Spinal cord (tissue), 9 donors: ENCODE measurements at regions not wholly inside any gene's neighbourhood (a gene's known extent, or its start where the extent isn't known, plus 50 kb on each side); places are given as distances from the start of the nearest gene placed in this dataset.
"Not testable (repeated sequence)": the region's sequence is repeated elsewhere in the genome, so short reads cannot be mapped to it uniquely, and the experiment has no call there.

Experiments used
- DNase-seq, 6 donors: peaks; one replicate each; pipeline versions ENCODE4 v3.0.0 to v3.0.0-alpha.2; 2013 to 2015; ENCODE audit warnings: low spot score in 6 of 6, low read depth in 4 of 6
- H3K27ac ChIP-seq: one replicate; pipeline ENCODE4 v1.5.1; 2013; ENCODE audit warnings: low read depth, low read length, control low read depth
- H3K27me3 ChIP-seq: one replicate; pipeline ENCODE4 v1.6.1; 2013; ENCODE audit warnings: low read length; ENCODE audit not compliant: control insufficient read depth, insufficient read depth
- H3K36me3 ChIP-seq: one replicate; pipeline ENCODE4 v1.6.1; 2013; ENCODE audit warnings: low read length; ENCODE audit not compliant: control insufficient read depth, insufficient read depth
- H3K4me1 ChIP-seq: one replicate; pipeline ENCODE4 v1.6.1; 2013; ENCODE audit warnings: low read length; ENCODE audit not compliant: control insufficient read depth, insufficient read depth
- H3K4me3 ChIP-seq: one replicate; pipeline ENCODE4 v1.5.1; 2013; ENCODE audit warnings: low read depth, low read length, control low read depth
- H3K9me3 ChIP-seq: one replicate; pipeline ENCODE4 v1.6.1; 2013; ENCODE audit warnings: low read length; ENCODE audit not compliant: control insufficient read depth, insufficient read depth
- WGBS: methylation state at CpG from one replicate; pipeline ENCODE4 v1.1.5; 2013; ENCODE audit warnings: missing lambda C conversion rate; ENCODE audit not compliant: insufficient coverage; 5-methylcytosine and 5-hydroxymethylcytosine counted together
- donor health status: healthy.

DNA sequence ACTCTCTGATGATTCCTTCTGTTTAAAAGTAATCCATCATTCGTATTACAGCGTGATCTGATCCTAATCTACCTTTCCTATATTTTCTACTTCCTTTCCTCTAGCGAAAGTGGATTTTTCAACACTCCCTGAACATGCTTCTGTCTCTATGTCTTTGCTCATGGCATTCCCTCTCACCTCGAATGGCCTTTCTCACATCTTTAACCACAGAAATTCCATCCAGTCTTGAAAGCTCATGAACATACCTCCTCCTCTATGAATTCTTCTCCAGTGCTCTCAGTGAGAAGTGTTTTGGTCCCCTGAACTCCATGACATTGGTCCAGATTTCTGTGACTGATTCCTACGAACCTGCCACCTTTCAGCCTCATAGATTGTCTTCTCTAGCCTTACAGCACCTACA lies 323.2 kb downstream of the RAD51AP2 start:
- no peaks in the 10 kb centered on the region for H3K9me3 ChIP-seq
- H3K27me3 ChIP-seq = no peaks in the 10 kb centered on the region
- no peak overlapping the region for H3K4me3 ChIP-seq
- 91% methylated on average over 4 of the region's 5 CpGs for WGBS
- DNase-seq = no peak
- H3K27ac ChIP-seq = no peak overlapping the region
- no peaks in the 10 kb centered on the region for H3K36me3 ChIP-seq
- H3K4me1 ChIP-seq = no peaks in the 10 kb centered on the region

DNA sequence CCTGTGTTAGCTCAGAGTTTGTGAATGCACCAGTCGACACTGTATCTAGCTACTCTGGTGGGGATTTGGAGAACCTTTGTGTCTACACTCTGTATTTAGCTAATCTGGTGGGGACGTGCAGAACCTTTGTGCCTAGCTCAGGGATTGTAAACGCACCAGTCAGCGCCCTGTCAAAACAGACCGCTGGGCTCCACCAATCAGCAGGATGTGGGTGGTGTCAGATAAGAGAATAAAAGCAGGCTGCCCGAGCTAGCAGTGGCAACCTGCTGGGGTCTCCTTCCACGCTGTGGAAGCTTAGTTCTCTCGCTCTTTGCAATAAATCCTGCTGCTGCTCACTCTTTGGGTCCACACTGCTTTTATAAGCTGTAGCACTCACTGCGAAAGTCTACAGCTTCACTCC lies 324.2 kb downstream of the RAD51AP2 start:
- no peak for DNase-seq
- Histone ChIP-seq H3K4me3 (no peak overlapping the region), H3K4me1 (no peaks in the 10 kb centered on the region), H3K27ac (no peak overlapping the region), H3K36me3 (no peaks in the 10 kb centered on the region), H3K27me3 (no peaks in the 10 kb centered on the region), H3K9me3 (no peaks in the 10 kb centered on the region)
- 86% methylated on average over 9 of the region's 9 CpGs for WGBS

DNA sequence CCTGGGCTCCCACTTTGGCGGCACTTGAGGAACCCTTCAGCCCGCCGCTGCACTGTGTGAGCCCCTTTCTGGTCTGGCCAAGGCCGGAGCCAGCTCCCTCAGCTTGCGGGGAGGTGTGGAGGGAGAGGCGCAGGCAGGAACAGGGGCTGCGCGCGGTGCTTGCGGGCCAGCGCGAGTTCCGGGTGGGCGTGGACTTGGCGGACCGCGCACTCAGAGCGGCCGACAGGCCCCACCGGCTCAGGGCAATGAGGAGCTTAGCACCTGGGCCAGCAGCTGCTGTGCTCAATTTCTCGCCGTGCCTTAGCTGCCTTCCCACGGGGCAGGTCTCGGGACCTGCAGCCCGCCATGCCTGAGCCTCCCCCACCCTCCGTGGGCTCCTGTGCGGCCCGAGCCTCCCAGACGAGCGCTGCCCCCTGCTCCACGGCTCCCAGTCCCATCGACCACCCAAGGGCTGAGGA lies 324.8 kb downstream of the RAD51AP2 start:
- not testable (repeated sequence) for H3K36me3 ChIP-seq, H3K4me3 ChIP-seq, H3K27me3 ChIP-seq, DNase-seq, H3K9me3 ChIP-seq, H3K4me1 ChIP-seq, H3K27ac ChIP-seq
- WGBS = 95% methylated on average over 32 of the region's 32 CpGs

DNA sequence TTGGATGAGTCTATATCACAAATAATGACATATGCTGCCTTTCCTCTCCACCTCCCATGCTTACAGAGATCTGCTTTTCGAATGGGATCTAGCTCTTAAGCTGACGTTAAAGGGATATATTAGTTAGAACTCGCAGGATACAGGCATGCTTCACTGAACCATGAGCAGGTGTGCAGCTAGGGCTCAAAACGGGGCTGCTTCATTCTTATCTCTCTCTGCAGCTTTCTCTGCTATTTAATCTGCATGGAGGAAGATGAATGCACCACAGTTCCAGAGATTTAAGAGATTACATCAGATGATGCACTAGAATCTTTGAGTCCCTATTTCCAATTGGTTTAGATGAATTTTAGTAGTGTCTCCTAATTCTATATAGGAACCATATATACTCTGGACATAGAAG lies 327.0 kb downstream of the RAD51AP2 start:
- no peaks in the 10 kb centered on the region for H3K27me3 ChIP-seq
- no peaks in the 10 kb centered on the region for H3K9me3 ChIP-seq
- H3K27ac ChIP-seq = no peak overlapping the region
- 33% methylated on average over 1 of the region's 4 CpGs for WGBS
- H3K36me3 ChIP-seq = no peaks in the 10 kb centered on the region
- peak in 1 of 6 donors; percentile 49 for DNase-seq
- no peak overlapping the region for H3K4me3 ChIP-seq
- H3K4me1 ChIP-seq = no peaks in the 10 kb centered on the region

DNA sequence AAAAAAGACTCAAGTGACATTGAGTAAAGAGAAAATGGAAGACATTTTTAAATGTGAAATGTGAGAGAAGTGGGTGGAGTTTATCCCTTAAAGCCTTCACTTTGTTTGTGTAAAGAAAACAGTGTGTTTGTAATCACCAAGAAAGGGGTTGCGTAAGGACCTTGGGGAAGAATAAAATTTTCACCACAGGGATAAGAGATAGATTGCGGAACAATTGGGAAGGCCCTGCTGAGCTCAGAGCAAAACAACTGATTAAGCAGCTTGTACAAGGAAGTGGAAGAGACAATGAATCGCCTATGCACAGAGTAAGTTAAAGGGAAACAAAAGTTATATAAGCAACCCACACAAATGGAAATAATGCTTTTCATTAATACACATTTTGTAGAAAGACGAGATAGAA lies 327.7 kb downstream of the RAD51AP2 start:
- no peak overlapping the region for H3K4me3 ChIP-seq
- no peaks in the 10 kb centered on the region for H3K9me3 ChIP-seq
- 60% methylated on average over 1 of the region's 4 CpGs for WGBS
- H3K27me3 ChIP-seq = no peaks in the 10 kb centered on the region
- peak in 1 of 6 donors; percentile 41 for DNase-seq
- no peaks in the 10 kb centered on the region for H3K4me1 ChIP-seq
- no peaks in the 10 kb centered on the region for H3K36me3 ChIP-seq
- no peak overlapping the region for H3K27ac ChIP-seq

DNA sequence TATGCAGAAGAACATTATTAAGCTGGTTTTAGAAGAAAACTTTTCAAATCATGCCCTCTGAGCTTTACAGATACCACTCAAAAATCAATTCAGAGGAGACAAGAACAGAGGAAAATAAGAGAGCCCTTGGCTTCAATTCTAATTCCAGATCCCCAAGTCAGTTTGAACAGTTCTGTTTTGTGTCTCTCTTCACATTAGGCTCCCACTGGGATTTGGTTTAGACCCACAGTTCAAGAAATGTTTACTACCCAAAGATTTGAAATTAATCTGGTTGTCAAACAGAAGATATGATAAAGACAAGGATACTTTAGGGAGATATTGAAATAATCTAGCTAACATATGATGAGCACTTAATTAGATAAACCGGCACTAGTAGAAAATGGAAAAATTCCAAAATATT lies 329.5 kb downstream of the RAD51AP2 start:
- H3K36me3 ChIP-seq = no peaks in the 10 kb centered on the region
- 100% methylated on average over 1 of the region's 1 CpG for WGBS
- no peak for DNase-seq
- H3K27ac ChIP-seq = no peak overlapping the region
- H3K27me3 ChIP-seq = no peaks in the 10 kb centered on the region
- H3K4me3 ChIP-seq = no peak overlapping the region
- no peaks in the 10 kb centered on the region for H3K4me1 ChIP-seq
- H3K9me3 ChIP-seq = no peaks in the 10 kb centered on the region

GRCh38 chr2:17184512-17184911 lies 333.7 kb downstream of the RAD51AP2 start:
- H3K36me3 ChIP-seq = no peaks in the 10 kb centered on the region
- H3K27ac ChIP-seq = no peak overlapping the region
- no peaks in the 10 kb centered on the region for H3K9me3 ChIP-seq
- H3K4me3 ChIP-seq = no peak overlapping the region
- no peaks in the 10 kb centered on the region for H3K4me1 ChIP-seq
- no CpG with 5 or more reads among the region's 2 CpGs for WGBS
- DNase-seq = no peak
- no peaks in the 10 kb centered on the region for H3K27me3 ChIP-seq

- Histone ChIP-seq H3K27me3 (no peaks in the 10 kb centered on the region), H3K27ac (no peak overlapping the region), H3K36me3 (no peaks in the 10 kb centered on the region), H3K4me1 (no peaks in the 10 kb centered on the region), H3K4me3 (no peak overlapping the region), H3K9me3 (no peaks in the 10 kb centered on the region)
- DNase-seq = no peak
These were observed 335.8 kb downstream of the RAD51AP2 start for GRCh38 chr2:17182399-17182798.

GRCh38 chr2:17181051-17181752 lies 337.0 kb downstream of the RAD51AP2 start:
- H3K36me3 ChIP-seq = no peaks in the 10 kb centered on the region
- peak in 1 of 6 donors; percentile 58 for DNase-seq
- no peaks in the 10 kb centered on the region for H3K4me1 ChIP-seq
- H3K27me3 ChIP-seq = no peaks in the 10 kb centered on the region
- 100% methylated on average over 1 of the region's 4 CpGs for WGBS
- H3K9me3 ChIP-seq = no peaks in the 10 kb centered on the region
- no peak overlapping the region for H3K4me3 ChIP-seq
- no peak overlapping the region for H3K27ac ChIP-seq

DNA sequence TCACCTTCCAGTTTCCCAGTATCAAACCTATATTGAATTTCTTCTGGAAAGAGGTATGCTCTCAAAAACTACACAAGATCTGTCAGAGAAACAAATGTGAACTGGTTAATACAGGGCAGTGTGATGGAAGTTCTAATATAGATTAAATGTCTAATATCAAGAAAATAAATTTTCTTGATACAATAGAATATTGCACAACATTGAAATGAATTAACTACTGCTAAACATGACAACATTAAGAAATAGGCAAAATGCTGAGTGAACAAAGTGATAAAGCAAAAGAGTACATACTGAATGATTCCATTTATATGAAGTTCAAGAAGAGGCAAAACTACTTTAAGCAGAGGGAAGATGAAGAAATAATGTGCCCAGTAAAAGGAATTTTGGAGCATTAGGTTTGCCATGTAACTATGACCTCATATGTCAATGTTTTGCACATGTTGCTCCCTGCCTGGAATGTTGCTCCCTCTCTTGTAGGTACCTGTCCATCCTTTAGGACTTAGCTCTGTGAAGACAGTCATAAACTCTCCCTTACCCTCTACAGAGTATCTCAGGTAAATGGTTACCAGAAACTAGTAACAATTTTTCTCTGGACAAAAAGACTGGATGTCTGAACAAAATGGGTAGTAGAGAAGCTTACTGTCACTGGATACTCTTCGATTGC lies 339.0 kb downstream of the RAD51AP2 start:
- H3K36me3 ChIP-seq = no peaks in the 10 kb centered on the region
- H3K27me3 ChIP-seq = no peaks in the 10 kb centered on the region
- no peak for DNase-seq
- WGBS = no CpG with 5 or more reads among the region's 1 CpG
- H3K9me3 ChIP-seq = no peaks in the 10 kb centered on the region
- H3K4me1 ChIP-seq = no peaks in the 10 kb centered on the region
- no peak overlapping the region for H3K4me3 ChIP-seq
- no peak overlapping the region for H3K27ac ChIP-seq
